IPS DF 4.7 (cell line): ENCODE measurements at regions not wholly inside any gene's neighbourhood (a gene's known extent, or its start where the extent isn't known, plus 50 kb on each side); places are given as distances from the start of the nearest gene placed in this dataset.

Experiments used
- DNase-seq: peaks from one replicate; pipeline ENCODE4 v3.0.0-alpha.2; 2013; ENCODE audit warnings: low spot score; ENCODE audit errors: extremely low read depth

DNA sequence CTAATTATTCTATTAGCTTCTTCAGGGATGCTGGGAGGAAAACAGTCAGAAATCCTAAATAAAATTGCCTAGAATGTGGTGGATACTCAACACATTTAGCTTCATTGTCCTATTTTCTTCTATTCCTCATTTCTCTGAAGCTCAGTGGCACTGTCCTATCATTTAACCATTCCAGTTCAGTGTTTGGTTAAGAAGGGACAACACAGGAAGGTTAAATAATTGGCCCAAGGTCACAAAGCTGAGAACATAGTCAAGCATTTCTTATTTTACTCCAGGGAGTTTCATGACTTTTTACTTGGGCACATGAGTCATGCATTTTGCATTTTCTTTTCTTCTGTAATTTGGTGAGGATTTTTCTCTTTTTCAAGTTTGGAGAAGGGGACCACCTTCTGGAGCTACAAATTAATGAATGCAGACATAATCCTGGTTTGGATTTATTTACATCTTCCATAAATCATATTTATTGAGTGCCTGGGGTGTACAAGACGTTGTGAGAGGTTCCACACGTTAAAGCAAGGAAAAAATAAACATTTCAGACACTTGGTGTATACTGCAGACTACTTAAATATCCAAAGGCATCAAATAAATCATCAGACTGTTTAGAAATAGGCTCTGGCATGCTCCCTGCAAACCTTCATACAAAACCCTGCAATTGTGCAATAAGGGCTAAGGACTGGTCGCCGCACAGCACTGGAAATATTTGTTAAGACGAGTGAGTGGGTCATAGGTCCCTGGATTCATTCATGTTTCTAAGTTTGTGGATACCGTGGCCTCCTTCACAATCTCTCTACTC, 263.9 kb downstream of the MAF start:
- DNase-seq = no peak

DNA sequence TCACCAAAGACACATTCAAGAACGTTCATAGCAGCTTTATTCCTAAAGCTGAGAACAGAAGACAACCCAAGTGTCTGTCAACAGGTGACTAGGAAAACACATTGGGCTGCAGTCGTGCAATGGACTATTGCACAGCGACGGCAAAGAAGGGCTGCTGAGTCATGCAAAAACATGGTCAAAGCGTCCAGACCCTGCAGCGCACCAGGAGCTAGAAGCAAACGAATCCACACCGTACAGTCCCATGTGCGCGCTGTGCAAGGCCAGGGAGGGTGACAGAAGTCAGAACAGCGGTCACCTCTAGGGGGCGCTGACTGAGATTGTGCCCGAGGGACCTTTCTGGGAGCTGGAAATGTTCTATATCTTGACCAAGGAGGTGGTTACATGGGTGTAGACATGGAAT, 266.4 kb downstream of the MAF start:
- DNase-seq = no peak

DNA sequence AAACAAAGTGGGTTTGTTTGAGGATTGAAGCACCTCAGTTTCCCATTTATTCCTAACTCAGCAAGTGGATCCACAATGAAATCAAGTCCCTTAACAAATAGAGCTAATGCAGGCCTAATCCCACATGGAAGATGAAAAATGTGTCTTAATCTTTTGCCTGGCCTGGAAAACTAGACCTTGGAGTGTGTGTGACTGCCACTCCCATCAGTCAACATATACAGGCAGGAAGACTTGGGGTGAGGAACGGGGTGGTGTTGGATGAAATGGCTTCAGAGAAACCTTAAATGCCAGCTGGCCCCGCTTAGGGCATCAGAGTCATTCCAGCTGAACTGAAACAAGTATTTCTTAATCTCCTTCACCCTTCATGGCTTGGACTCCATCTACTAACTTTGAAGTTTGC, 269.5 kb downstream of the MAF start:
- DNase-seq = no peak

DNA sequence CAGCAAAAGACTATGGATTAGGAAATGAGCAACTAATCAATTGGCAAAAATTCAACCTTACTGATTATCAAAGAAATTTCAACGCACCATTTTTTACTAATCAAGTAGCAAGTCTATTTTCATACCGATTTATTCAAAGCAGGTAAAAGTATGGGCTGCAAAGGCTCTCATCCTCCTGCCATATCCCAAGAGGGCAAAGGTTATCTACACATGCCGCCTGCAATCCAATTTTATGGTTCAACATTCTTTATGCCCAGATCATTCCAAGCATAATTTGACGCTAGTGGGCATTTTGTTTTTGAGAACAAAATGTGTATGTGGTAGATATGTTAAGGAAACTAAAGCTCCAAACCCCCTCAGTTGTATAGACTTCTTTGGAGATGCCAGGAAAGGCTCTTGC, 270.6 kb downstream of the MAF start:
- DNase-seq = no peak

- no peak for DNase-seq
These were observed 271.4 kb downstream of the MAF start for GRCh38 chr16:79329166-79329521.

DNA sequence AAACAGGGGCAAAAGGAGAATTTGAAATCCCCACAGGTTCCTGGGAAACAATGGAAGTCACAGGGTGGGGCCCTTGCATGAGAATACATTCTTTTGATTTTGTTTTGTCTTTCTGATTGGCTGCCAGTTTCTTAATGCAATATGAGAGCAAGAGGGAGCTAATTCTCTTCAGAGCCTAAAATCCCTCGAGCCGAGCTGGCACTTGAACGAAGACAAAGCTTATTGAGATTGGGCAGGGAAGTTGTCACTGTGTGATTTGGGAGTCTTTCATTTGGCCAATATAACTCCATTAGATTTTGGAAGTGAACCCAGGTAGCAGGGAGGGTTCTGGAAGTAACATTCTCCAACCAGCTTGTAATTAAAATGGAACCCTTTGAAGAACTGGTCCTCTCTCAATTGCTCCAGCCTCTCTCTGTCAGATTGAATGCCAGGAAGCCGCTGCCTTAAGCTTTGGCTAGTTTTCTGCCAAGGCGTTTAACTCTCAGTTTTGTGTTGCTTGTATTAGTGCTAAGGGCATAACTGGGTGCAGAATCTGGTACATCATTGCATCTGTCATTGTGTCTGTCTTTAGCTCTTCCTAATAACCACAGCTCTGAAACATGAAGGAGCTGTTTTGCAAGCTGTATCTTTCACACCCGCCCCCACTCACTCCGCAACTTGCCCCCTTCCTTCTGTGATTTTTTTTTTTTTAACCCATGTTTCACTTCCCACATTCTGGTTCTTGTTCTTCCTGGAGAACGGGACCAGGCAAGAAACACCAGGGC, 272.0 kb downstream of the MAF start:
- DNase-seq = no peak

DNA sequence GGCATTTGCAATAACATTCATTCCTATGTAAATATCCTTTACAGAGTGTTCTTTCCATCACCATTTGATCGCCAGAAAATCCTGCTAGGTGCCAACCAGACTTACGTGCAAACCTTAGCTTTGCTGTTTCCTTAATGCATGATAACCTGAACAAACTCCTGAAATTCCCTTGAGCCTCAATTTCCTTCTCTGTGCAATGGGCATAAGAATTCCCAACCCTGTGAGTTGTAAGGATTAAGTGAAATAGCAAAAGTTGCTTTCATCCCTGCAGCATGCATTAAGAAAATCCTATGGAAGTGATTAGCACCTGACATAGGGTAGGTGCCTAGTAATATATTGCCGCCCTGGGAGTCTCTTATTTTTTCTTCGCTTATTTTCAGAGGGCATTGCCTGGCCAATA, 272.7 kb downstream of the MAF start:
- DNase-seq = no peak

DNA sequence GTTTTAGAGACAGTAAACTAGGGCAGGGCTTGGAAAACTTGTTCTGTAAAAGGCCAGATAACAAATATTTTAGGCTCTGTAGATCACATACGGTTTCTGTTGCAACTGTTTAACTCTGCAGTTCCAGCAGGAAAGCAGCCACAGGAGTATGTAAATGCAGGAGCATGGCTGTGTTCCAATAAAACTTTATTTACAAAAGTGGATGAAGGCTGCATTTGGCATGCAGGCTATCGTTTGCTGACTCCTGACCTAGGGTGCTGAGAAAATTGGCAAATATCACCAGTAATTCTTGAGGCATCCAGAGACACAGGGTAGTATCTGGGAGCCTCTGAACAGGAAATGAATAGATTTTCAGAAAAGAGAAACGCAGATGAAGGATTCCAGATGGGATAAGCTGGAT, 274.0 kb downstream of the MAF start:
- no peak for DNase-seq

GRCh38 chr16:79325226-79325945, 275.2 kb downstream of the MAF start:
- no peak for DNase-seq

DNA sequence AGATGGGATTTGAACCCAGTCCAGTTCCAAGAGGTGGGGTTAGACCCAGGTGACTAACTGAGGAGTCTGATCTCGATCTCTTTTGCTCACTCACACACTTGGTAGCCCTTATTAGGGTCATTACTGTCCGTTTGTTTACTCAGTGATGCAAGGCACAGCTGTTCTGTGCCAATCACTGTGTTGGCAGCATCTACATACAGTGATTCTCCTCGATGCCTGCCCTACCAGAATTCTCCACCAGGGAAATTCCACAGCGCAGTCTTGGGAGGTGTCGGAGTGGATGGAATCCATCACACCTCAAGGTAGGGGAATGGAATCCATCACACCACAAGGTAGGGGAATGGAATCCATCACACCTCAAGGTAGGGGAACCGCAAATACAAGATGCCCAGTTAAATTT, 279.6 kb downstream of the MAF start:
- no peak for DNase-seq

DNA sequence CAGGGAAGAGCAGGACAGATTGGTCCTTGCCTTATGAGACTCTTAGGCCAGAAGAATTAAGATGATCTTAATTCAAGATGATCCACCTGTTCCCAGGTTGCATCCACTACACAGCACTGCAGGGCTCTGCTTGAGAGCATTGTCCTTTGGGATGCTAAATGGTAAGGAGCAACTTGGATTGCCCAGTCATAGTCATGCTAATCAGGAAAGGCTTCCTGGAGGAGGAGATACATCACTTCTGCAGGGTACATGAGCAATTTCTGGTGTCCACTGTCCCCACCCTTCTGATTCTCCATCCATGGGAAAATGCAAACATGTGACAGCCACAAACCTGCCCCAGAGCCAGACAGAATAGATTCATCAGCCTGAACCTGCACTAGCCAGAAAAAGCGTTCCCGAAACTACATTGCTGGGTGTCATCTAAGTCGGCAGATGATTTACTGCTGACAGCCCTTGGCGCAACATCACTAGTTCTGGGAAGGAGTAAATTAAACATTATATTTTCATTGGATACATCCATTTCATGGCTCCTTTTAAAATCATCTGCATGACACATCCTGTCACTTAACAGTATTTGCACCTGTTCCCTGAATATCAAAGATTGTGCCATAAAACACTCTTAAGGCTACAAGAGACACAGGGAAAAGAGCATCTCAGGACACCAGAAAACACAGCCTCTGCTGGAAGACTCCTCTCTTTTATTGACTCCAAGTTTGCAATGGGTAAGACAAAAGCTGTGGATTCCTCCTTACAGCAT, 282.2 kb downstream of the MAF start:
- DNase-seq = no peak

GRCh38 chr16:79317521-79317920, 283.0 kb downstream of the MAF start:
- DNase-seq = no peak

DNA sequence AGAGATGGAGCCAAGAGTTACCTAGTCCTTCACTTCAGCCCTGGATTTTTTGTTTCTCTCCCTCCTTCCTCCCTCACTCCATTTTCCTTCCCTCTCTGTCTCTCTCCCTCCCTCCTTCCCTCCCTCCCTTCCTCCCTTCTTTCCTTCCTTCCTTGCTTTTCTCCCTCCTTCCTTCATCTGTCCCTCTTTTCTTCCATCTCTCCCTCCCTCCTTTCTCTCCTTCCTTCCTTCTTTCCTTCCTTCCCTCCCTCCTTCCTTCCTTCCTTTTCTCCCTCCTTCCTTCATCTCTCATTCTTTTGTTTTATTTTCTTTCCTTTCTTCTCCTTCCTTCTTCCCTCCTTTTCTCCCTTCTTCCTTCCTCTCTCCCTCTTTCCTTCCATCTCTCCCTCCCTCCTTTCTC, 283.5 kb downstream of the MAF start:
- DNase-seq = no peak

DNA sequence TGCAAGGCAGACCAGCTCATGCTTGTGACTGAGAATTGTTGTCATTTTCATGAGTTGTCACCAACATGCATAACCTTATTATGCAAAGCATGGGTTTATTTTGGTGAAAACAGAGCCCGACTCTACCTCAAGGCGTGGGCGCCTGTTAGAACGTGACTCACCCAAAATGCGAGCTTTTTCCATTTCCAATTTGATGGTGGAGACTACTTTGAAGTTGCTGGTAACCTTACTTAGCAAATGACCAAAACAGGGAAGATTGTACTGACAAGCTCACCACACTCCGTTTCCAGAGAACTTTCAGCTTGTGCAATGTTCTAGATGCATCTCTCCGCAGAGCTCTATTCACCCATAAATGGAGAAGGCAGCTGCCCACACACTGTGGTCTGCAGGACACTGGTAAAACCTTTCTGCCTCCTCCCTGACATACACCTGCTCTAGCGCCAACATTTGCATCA, 284.5 kb downstream of the MAF start:
- DNase-seq = no peak

DNA sequence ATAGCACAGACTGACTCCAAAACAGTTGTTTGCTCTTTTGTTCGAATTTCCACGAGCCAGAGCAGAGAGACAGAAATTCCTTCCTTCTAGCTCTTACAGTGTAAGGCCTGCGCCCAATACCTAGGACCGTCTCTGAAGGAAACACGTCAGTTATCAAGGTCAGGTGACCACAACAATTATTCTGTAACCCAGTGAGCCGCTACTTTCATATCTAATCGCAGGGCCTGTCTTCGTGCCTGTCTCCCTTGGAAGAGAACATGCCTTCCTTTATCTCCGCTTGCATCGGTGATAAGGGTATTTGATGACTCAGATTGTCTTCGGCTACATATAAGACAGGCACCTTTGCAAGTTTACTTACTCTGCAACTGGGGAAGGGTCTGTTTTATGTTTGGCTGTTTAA, 288.0 kb downstream of the MAF start:
- DNase-seq = no peak

DNA sequence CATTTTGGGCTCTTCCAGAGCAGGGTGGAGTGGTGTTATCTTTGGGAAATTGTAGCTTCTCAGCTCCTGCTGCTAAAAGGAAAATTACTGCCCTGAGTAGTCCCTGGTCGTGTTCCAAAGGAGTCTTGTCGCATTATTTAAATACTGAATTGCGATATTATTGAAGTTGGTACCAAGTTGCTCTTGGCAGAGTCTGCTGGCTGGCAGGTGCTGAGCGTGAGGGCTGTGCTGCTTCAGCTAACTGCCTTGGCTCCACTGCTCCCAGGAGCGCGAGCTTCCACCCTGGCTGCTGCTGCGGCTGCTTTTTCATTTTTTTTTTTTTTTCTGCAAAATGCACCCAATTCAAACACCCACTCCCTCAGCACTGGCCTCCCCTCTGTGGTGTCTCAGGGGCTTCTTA, 289.8 kb downstream of the MAF start:
- no peak for DNase-seq

DNA sequence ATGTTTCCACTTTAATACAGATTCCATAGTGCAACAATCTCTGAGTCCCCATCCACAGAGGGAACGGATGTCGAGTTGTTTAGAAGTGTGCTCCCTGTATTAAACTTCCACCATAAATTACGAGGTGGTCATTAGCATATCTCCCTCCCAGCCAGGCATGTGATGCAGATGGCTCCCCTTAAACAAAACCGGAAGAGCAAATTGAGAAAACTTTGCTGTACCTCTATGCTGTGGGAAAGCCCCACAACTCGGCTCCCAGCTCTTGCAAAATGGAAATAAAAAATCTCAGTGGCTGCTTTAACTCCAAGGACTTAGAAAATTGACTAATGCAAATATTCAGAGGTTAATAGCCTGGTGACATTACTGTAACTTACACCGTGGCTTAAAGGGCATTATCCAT, 290.9 kb downstream of the MAF start:
- no peak for DNase-seq

- no peak for DNase-seq
These were observed 293.3 kb downstream of the MAF start for GRCh38 chr16:79307214-79307613.

DNA sequence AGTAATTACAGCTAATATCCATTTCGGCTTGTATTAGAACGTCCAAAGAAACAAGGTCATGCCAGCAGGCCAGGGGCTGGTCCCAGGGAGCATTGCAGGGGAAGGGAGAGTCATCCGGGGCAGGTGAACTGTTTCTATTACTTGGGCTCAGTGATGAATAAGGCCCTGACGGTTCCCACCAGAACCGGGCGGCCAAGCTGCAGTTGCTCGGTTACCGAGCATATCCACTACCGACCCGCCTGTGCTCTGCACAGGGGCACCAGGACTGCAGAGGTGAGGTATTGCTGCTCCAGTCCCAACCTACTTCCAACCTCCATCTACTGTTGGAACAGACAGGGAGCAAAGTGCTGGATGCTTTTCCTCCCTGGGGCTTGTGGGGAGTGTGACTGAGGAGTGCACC, 295.5 kb downstream of the MAF start:
- DNase-seq = no peak

DNA sequence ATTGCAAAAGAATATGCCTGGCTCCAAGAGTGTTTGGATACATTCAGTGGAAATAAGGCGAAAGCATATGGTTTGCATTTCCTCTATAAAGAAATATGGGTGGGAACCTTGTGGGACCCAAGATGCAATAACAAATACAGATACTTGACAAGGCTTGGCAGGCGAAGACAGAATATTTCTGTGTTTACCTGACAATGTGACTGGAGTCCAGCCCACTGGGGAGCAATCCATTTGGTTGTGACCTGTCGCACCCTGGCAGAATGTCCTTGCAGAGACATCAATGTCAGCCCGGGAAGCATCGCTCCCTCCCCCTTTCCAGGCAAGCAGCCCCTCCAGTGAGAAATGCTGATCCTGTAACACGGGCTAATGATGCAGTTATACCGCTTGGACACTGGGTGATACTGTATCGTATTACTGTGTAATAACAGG, 296.6 kb downstream of the MAF start:
- DNase-seq = no peak

DNA sequence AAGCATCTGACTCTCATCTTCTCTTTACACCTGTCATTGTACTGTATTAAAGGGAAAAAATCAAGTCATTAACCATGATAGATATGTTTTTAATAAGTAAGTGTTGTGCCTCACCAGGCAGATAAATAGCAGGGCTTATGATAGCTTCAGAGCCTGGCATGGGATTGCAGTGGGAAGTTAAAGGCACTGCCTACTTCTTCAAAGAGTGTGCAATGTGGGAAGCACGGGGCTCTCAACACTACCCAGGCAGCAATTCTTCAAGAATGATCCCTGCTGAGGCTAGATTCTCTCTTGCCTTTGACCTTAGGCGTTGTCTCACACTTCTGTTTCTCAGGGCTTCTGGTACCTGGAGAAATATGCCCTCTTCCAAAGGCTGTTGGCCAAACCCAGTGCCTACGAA, 297.3 kb downstream of the MAF start:
- DNase-seq = no peak

- DNase-seq = no peak
These were observed 297.8 kb downstream of the MAF start for GRCh38 chr16:79302731-79303130.
